ENCODE measurements at regions not wholly inside any gene's neighbourhood (a gene's known extent, or its start where the extent isn't known, plus 50 kb on each side); places are given as distances from the start of the nearest gene placed in this dataset.
A peak's percentile ranks its signal among the peaks of the same experiment; 100 is the strongest.
"Not testable (repeated sequence)": the region's sequence is repeated elsewhere in the genome, so short reads cannot be mapped to it uniquely, and the experiment has no call there.

DNA sequence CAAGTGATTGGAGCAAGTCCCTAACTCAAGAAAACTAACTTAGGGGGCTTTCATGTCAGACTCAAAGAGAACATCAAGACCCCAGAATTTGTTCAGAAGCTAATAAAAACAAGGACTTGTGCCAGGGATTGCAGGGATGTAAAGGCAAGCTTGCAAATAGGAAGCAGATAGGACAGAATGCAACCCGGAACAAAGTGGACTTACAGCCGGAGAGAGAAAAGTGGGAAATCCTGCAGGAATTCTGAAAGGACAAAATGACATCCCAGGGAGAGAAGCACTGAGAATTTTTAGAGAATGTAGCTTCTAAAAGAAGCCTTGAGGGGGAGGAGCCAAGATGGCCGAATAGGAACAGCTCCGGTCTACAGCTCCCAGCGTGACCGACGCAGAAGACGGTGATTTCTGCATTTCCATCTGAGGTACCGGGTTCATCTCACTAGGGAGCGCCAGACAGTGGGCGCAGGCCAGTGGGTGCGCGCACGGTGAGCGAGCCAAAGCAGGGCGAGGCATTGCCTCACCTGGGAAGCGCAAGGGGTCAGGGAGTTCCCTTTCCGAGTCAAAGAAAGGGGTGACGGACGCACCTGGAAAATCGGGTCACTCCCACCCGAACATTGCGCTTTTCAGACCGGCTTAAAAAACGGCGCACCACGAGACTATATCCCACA is 195.6 kb upstream of the G2E3 start:
- not testable (repeated sequence) for DNase-seq (ENCODE audit: low spot score)

DNA sequence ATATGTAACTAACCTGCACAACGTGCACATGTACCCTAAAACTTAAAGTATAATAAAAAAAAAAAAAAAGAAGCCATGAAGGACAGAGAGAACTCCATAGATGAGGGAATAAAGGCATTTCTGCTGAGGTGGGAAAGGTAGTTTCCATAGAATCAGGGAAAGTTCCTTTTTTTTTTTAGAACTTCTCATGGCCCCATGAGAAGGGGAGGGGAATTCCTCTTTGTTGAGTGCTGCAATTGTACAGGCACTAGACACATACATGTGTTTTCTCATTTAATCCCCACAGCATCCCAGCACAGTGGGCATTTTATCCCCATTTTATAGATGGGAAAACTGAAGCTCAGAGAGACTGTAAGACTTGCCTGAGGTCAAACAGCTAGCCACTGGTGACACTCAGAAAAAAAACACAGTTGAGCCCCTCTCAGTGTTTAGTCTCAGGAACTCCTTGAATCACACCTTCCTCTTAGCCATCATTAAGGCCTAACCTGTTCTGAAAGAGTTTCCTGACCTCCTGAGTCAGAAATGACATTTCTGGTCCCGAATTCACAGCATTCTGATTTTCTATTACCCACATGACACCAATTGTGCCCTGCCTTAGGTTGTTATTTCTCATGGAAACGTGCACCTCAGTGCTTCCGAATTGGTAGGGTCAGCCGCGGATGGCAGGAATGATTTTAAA is 189.3 kb upstream of the G2E3 start:
- DNase-seq (ENCODE audit: low spot score): no peak

DNA sequence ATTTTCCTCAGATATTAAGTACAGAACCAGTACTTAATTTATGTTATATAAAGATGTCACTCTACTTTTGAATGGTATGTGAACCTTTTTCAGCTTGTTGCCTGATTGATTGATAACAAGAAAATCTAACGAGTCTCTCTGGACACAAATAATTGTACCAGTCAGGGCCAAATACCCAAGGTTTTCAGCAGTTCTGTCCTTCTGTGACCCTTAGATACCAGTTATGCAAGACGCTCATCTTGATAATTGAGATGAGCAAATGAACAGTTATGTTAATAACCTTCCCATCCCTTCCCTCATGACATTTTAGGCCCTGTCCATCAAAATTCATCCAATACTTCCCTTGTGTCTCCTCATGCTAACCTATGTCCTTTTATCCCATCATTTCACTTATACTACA is 185.9 kb upstream of the G2E3 start:
- no peak for DNase-seq (ENCODE audit: low spot score)

DNA sequence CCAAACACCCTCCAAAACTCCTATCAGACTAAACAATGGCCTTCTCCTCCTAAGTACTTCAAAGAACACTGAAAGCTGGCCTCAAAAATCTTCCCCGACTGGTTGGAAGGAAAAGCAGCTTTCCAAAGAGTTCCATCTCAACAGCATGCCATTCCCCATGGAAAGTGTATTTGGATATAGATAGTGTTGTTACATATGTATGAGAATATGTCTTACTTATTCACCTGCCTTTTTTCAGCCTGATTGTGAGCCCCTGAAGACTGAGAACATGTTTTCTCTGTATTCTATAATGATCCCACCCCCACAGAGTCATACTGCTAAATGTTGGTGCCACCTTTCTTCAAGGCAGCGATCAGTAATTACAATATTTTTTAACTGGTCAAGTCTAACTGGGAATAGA is 185.4 kb upstream of the G2E3 start:
- no peak for DNase-seq (ENCODE audit: low spot score)

DNA sequence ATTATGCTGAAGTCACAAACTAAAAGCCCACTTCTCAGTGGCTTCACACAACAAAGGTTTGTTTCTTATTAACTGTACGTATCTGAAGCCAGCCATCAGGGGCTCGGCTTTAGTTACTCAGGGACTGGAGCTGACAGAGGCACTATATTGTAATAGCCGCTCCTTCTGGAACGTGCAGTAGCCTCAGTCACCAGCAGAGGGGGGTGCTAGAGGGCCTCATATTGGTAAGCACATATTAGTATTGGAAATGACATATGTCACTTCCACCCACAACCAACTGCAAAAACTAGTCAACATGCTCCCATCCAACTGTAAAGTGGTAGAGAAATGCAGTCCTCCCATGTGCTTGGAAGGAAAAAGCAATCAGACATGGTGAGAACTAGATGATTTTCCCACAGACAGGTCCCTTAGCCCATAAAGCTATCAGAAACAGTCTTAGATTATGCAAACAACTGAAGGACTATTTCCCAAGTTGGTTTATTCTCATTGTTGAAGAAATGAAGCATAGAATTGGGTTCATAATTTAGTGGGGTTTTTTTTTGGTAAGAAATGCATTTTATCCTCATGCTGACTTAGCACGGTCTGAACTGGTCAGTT is 183.6 kb upstream of the G2E3 start:
- DNase-seq (ENCODE audit: low spot score): peak; percentile 21

DNA sequence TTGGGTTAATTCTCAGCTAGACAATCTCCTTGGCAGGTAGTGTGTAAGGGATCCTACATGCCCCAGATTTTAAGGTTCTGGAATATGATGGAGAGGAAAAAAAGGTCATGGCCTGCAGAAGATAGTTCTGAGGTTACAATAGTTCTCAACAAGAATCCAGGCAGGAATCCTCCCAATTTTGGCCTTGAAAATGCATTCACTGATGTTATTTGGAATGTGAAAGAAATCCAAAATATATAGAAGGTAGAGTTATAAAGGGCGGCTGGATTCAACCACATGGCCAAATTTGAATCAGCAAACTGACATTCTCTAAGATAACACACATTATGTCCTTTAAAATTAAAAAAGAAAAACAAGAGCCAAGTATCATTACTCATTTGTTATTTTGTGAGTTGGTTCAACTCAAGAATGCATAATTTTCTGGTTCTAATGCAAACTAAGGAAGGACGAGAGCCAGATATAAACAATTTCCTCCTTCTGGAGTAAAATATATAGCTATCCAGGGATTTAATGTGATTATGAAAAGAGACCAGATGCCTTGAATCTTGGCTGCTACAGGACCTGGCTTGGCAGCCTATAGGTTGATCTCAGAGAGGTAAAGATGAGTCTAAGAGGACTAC is 177.0 kb upstream of the G2E3 start:
- peak; percentile 66 for DNase-seq (ENCODE audit: low spot score)

DNA sequence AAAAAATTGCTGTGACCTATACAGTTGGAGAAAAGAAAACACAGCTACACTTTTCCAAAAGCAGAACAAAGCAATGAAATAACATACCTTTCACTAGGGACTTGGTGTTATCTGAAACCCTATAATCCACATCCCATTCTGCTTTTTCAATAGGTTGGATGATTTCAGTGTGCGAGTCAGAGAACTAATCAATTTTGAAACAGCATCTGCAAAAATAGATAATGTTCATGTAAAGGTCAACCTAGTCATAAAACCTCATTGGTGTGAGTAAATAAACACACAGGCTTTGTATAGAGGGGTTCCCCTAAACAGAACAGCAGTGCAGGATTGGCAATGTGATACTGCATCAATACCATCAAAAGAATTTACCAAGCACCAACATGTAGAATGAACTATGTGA is 173.0 kb upstream of the G2E3 start:
- no peak for DNase-seq (ENCODE audit: low spot score)

DNA sequence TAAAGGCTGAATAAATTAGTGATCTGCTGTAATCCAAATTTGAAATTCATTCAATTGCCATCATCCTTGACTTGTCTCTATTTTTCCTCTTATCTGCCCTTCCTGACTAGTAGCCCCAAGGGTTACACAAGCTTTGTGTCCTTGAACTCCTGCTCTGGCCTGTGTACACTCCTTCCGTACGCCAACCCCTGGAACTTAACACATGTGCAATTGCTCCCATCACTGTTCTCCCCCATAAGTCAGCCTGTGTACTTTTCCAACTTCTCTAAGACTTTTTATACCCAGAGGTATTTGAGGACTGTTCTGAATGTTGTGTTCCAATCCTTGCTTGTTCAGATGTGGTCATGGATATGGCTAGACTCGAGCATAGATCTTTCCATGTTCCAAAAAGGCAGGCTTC is 171.1 kb upstream of the G2E3 start:
- DNase-seq (ENCODE audit: low spot score): no peak

DNA sequence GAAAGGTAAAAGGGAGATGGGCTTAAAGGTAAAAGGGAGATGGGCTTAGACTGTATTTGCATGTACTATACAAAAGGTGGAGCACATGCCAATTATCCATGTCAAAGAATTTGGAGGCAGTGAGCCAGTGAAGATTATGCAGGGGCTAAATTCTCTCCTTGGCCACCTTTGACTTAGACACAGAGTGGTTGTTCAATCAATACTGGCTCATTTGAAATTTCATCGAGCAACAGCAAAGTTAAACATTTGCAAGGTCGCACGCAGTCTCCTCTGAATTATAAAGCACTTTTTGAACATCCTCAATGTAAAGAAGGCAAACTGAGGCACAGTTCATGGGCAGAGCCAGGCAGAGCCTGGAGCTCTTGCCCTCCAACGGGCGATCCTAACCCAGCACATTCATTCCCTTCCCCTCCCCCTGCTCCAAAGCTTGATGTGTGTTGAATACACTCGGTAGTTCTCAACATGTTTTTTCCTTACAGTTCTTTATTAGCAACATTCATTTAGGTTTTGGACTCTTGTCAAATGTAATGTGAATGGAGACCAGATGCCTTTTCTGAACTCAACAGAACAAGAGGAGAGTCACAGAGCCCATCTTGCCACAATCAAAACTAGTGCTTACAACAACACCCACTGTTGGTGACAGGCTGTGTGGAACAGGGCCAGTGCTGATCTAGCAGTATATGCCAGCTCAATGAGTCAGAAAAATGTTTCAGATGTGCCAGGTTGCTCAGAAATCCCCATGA is 169.7 kb upstream of the G2E3 start:
- no peak for DNase-seq (ENCODE audit: low spot score)

DNA sequence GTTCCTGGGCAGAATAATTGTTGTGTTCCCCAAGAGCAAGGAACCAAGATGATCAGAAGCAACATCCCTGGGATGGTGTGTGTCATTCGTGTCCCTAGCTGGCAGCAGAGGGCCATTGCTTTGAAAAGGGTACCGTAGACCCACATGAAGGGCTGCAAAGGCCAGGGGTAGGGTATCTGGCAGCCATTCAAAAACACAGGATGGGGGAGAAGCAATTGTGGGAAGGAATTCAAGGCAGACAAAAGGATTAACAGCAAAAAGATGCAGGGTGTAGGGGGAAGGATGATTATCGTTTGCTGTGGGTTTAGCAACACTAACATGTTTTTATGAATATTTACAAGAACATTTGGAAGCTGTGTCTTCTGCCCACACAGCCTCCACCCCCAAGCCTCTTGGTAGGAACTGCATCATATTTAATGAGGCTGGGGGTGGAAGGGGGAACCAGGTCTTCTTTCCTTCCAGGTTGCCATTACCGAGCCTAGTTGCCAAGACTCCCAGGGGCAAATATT is 169.0 kb upstream of the G2E3 start:
- DNase-seq (ENCODE audit: low spot score): no peak

DNA sequence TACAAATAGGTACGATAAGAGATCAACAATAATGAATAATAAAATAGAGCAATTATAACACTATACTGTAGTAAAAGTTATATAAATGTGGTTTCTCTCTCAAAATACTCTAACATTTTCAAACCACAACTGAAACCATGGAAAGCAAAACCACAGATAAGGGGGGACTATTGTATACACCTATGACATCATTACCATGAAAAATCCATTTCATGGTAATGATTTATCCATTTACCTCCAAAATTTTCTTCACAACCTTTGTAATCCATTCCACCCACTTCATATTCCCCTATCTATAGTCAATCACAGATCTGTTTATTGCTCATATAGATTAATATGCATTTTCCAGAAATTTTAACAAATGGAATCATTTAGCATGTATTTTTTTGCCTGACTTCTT is 163.9 kb upstream of the G2E3 start:
- no peak for DNase-seq (ENCODE audit: low spot score)

DNA sequence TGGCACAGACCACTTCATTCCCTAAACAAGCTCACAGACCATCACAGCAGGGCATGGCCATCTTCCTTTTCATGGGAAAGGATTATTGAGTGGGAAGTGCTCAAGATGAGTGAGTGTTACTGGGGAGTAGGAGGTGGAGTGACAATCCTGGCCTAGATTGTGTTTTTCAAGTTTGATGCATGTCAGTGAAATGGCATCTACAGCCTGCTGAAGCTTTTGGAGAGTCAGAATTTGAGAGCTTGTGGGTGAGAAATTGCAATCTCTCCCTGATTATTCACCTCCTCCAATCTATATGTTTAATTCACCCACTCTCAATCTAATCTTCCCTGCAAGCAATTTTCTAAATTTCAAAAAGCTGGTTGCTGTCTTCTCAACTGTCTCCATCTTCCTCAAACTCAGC is 156.1 kb upstream of the G2E3 start:
- DNase-seq (ENCODE audit: low spot score): no peak

DNA sequence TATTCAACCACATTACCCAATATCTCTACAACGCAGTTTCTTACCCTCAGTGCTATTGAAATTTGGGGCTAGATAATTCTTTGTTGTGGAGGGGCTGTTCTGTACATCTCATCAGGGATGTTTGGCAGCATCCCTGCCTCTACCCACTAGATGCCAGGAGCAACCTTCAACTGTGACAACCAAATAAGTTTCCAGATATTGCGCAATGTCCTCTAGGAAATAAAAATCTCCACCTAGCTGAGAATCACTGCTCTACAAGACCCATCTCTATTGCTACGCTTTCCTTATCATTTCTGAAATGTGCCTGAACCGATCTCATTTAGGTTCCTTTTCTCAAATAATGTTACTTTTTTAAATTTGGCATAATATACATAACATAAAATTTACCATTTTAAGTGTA is 155.2 kb upstream of the G2E3 start:
- no peak for DNase-seq (ENCODE audit: low spot score)

DNA sequence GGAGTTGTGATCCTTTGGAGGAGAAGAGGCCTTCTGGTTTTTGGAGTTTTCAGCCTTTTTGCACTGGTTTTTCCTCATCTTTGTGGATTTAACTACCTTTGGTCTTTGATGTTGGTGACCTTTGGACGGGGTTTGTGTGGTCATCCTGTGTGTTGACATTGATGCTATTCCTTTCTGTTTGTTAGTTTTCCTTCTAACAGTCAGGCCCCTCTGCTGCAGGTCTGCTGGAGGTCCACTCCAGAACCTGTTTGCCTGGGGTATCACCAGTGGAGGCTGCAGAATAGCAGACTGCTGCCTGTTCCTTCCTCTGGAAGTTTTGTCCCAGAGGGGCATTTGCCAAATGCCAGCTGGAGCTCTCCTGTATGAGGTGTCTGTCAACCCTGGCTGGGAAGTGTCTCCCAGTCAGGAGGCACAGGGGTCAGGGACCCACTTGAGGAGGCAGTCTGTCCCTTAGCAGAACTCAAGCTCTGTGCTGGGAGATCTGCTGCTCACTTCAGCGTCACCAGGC is 149.4 kb upstream of the G2E3 start:
- not testable (repeated sequence) for DNase-seq (ENCODE audit: low spot score)

DNA sequence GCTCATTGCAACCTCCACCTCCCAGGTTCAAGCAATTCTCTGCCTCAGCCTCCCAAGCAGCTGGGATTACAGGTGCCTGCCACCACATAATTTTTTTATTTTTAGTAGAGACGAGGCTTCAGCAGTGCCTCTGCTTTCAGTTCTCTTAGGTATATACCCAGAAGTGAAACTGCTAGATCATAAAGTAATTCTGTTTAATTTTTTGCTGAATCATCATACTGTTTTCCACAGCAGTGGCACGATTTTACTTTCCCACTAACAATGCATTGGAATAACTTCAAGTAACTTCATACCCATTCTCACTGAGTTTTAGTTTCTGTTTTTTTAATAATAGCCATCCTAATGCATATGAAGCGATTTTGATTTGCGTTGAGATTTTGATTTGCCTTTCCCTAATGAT is 148.0 kb upstream of the G2E3 start:
- DNase-seq (ENCODE audit: low spot score): no peak

DNA sequence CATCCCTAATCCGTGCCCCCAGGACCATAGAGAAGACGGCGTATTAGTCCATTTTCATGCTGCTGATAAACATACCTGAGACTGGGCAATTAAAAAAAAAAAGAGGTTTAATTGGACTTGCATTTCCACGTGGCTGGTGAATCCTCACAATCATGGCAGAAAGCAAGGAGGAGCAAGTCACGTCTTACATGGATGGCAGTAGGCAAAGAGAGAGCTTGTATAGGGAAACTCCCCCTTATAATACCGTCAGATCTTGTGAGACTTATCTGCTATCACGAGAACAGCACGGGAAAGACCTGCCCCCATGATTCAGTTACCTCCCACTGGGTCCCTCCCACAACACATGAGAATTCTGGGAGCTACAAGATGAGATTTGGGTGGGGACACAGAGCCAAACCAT is 145.8 kb upstream of the G2E3 start:
- not testable (repeated sequence) for DNase-seq (ENCODE audit: low spot score)

DNA sequence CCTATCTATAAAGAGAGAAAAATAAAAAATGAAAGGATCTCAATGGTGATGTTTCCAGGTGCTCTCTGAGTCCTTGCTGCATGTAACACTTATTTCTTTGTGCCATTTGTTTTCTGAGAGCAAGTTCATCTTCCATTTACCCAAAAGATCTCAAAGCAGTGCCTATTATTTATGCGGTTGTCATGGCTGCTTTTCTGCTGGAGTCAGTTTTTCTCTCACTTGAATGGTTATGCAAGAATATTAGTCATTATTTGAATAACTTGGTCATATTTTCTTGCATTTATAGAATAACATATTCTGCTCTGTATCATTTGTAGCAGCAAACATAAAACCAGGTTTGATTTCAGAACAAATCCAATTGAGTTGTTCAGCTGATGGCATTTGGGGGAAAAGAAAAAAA is 141.8 kb upstream of the G2E3 start:
- DNase-seq (ENCODE audit: low spot score): no peak

DNA sequence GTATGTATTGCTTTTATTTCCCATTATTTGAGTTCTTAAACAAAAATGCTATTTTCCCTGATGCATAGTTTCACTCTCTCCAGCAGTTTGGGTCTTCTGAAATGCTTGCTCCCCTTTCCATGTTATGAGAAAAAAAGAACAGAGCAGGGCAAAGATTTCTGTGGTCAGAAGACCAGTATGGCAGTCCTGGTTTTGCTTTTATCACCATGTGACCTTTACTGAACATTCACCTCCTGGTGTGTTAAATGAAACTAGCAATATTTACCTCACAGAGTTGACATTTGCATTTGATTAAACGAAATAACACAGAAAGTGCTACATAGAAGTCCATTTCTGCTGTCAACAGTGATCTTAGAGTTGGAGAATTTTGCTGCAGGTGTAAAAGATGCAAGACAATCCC is 141.0 kb upstream of the G2E3 start:
- no peak for DNase-seq (ENCODE audit: low spot score)

DNA sequence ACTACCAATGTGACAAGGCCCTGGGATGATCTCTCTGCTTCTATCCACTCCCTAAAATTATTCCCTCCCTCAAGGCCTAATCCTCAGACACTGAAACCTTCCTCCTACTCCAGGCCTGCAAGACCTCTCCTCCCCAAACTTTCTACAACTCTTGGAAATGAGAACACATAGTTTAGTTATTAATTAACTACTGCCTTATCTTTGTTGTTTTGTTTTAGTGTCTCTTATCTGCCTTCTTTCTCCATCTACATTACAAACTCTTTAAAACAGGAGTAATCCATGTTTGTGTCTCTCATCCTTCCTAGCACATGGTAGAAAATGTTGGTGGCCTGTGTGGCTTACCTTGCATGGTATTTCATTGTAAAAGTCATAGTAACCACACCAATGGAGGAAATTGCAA is 139.9 kb upstream of the G2E3 start:
- DNase-seq (ENCODE audit: low spot score): no peak

DNA sequence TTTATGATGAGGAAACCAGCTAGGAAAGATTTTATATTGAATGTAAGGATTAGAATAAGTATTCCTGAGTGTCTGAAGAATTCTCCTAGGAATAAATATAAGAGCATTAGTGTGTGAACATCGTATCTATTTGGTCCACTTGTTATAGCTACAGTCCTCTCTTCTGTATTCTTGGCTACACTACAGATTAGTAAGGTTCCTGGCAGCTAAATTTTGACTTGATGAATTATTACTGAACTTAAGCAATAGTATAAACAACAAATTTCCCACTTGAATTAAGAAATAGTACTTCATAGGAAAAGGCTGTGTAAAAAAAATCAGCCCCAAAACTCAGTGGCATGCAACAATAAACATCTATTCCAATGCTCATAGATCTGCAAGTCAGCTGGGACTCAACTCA is 138.4 kb upstream of the G2E3 start:
- no peak for DNase-seq (ENCODE audit: low spot score)

DNA sequence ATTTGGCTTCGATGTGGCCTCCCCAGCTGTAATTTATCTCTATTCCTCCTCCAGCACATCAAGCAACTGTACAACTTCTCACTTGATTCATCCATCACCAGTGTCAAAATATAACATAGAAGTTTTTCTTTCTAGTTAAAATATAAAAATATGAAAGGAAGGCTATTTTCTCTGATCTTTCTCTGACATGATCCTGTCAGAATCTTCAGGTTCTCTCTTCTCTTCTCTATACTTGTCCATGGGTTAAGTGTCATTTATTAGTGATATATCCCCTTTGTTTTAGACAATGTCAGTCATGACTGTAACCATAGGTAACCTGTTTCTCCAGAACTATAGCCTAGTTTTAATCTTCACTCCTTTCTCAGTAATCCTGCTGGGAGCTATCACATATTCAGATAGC is 132.5 kb upstream of the G2E3 start:
- DNase-seq (ENCODE audit: low spot score): no peak

DNA sequence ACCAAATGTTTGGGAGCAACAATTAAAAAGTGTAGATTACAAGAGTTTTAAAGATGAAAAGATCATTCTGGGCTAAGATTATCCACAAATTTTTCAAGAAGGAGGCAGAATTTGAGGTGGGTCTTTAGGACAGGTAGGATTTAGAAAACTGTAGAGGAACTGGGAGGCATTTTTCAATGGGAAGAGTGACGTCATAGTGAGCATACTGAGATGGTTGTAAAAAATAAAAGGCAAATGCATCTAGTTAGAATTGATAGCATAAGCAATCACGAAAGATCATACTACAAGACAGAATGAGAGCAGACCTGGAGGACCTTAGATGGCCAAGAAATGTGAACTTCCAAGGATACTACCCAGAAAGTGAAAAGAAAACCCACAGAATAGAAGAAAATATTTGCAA is 131.6 kb upstream of the G2E3 start:
- DNase-seq (ENCODE audit: low spot score): no peak
